Ascending aorta (tissue), 2 donors: ENCODE measurements at regions not wholly inside any gene's neighbourhood (a gene's known extent, or its start where the extent isn't known, plus 50 kb on each side); places are given as distances from the start of the nearest gene placed in this dataset.

Experiments
- DNase-seq, 2 donors: peaks; one replicate each; pipeline ENCODE4 v3.0.0-alpha.2; 2019; ENCODE audit warnings: low spot score in 2 of 2
- H3K27ac ChIP-seq, 2 donors: fragments of 200-600 bp; sonication (generic); one replicate each; pipeline ENCODE4 v1.5.1; 2016 to 2017; ENCODE audit warnings: mild to moderate bottlenecking in 1 of 2
- H3K27me3 ChIP-seq: fragments of 200-600 bp; sonication (generic); one replicate; pipeline ENCODE4 v1.5.1; 2017
- H3K36me3 ChIP-seq, 2 donors: fragments of 200-600 bp; sonication (generic); one replicate each; pipeline ENCODE4 v1.5.1; 2016
- H3K4me1 ChIP-seq, 2 donors: fragments of 200-600 bp; sonication (generic); one replicate each; pipeline ENCODE4 v1.5.1; 2016 to 2017; ENCODE audit warnings: mild to moderate bottlenecking in 1 of 2
- H3K4me3 ChIP-seq, 2 donors: fragments of 200-600 bp; sonication (generic); one replicate each; pipeline ENCODE4 v1.5.1; 2016 to 2017; ENCODE audit warnings: mild to moderate bottlenecking in 1 of 2
- H3K9me3 ChIP-seq, 2 donors: fragments of 200-600 bp; sonication (generic); one replicate each; pipeline ENCODE4 v1.5.1; 2016
- intact Hi-C: fragments of 100-400 bp; cut with DNase I; formaldehyde crosslinking; loops from one replicate; pipeline ENCODE4 v1.15.1; 2023
- TF ChIP-seq, protein P1 (sequence below), 3 experiments: fragments of 200-600 bp in 2 of 3; fragments of 450-650 bp in 1 of 3; sonication (generic) in 2 of 3; IDR thresholded peaks; one replicate each; pipeline ENCODE4 v1.5.1; 2016 to 2019; ENCODE audit warnings: antibody characterized with exemption in 3 of 3, mild to moderate bottlenecking in 1 of 3, moderate library complexity in 1 of 3

- DNase-seq = no peak
- intact Hi-C loops = no loop called here
- Histone ChIP-seq H3K4me3 (no peak overlapping the region), H3K4me1 (no peaks in the 10 kb centered on the region), H3K27me3 (no peaks in the 10 kb centered on the region), H3K9me3 (no peaks in the 10 kb centered on the region), H3K27ac (no peak overlapping the region), H3K36me3 (no peaks in the 10 kb centered on the region)
- TF ChIP-seq, protein P1, sequence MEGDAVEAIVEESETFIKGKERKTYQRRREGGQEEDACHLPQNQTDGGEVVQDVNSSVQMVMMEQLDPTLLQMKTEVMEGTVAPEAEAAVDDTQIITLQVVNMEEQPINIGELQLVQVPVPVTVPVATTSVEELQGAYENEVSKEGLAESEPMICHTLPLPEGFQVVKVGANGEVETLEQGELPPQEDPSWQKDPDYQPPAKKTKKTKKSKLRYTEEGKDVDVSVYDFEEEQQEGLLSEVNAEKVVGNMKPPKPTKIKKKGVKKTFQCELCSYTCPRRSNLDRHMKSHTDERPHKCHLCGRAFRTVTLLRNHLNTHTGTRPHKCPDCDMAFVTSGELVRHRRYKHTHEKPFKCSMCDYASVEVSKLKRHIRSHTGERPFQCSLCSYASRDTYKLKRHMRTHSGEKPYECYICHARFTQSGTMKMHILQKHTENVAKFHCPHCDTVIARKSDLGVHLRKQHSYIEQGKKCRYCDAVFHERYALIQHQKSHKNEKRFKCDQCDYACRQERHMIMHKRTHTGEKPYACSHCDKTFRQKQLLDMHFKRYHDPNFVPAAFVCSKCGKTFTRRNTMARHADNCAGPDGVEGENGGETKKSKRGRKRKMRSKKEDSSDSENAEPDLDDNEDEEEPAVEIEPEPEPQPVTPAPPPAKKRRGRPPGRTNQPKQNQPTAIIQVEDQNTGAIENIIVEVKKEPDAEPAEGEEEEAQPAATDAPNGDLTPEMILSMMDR (IDR thresholded peaks at IDR 0.05) = no peak
These were observed 775.0 kb upstream of the LRRC4C start for GRCh38 chr11:42234451-42234951.

GRCh38 chr11:42237701-42238235, 778.3 kb upstream of the LRRC4C start:
- no peaks in the 10 kb centered on the region for H3K27me3 ChIP-seq
- TF ChIP-seq, protein P1 (IDR thresholded peaks at IDR 0.05) = no peak
- H3K4me1 ChIP-seq = no peaks in the 10 kb centered on the region
- intact Hi-C loops = no loop called here
- no peaks in the 10 kb centered on the region for H3K36me3 ChIP-seq
- H3K9me3 ChIP-seq = no peaks in the 10 kb centered on the region
- DNase-seq = no peak
- no peak overlapping the region for H3K27ac ChIP-seq
- no peak overlapping the region for H3K4me3 ChIP-seq

DNA sequence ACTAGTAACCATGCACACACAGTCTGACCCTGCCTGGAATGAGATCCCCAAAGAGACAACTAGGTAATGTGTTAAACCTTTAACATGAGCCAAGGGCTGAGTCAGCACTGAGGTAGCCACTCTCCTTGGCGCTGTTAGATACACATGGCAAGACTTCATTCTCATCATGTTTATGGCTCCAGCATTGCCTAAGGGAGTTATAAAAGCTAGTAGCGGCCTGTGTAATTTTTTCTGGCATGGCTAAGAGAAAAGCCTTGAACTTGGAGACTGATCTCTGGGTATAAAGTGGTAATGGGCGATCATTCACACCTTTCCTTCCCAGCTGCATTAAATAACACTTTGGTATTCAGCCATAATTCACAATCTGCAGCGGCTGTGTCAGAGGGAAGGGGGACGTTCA, 779.7 kb upstream of the LRRC4C start:
- Histone ChIP-seq H3K27me3 (no peaks in the 10 kb centered on the region), H3K36me3 (no peaks in the 10 kb centered on the region), H3K27ac (no peak overlapping the region), H3K9me3 (no peaks in the 10 kb centered on the region), H3K4me1 (no peaks in the 10 kb centered on the region), H3K4me3 (no peak overlapping the region)
- TF ChIP-seq, protein P1 (IDR thresholded peaks at IDR 0.05) = no peak
- intact Hi-C loops = no loop called here
- DNase-seq = no peak

GRCh38 chr11:42243385-42243784, 783.9 kb upstream of the LRRC4C start:
- TF ChIP-seq, protein P1 (IDR thresholded peaks at IDR 0.05) = no peak
- no peaks in the 10 kb centered on the region for H3K9me3 ChIP-seq
- H3K27me3 ChIP-seq = no peaks in the 10 kb centered on the region
- intact Hi-C loops = no loop called here
- no peaks in the 10 kb centered on the region for H3K4me1 ChIP-seq
- H3K36me3 ChIP-seq = no peaks in the 10 kb centered on the region
- no peak overlapping the region for H3K27ac ChIP-seq
- H3K4me3 ChIP-seq = no peak overlapping the region
- no peak for DNase-seq

DNA sequence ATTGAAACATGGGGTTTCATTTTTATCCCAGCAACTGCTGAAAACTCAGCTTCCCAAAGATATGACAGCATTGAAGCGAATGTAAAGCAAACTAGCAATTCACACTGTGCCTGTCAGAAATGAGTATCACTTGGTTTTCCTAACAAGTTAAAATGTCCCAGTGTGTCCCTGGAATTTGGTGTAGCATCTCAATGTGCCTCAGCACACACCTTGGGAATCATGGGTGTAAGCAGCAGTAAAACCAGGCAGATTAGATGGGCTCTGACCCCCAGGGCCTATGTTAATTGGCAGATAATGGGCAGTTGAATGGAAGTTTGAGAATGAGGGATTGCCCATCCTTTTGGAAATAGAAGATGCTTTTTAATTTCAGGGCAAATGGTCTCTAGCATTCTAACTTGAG, 784.9 kb upstream of the LRRC4C start:
- intact Hi-C loops = no loop called here
- Histone ChIP-seq H3K27me3 (no peaks in the 10 kb centered on the region), H3K4me3 (no peak overlapping the region), H3K9me3 (no peaks in the 10 kb centered on the region), H3K36me3 (no peaks in the 10 kb centered on the region), H3K4me1 (no peaks in the 10 kb centered on the region), H3K27ac (no peak overlapping the region)
- TF ChIP-seq, protein P1 (IDR thresholded peaks at IDR 0.05) = no peak
- DNase-seq = no peak

- intact Hi-C loops = no loop called here
These were observed 789.9 kb upstream of the LRRC4C start for GRCh38 chr11:42249401-42249800.

More at GRCh38 chr11:42249401-42249800, 789.9 kb upstream of the LRRC4C start:
- DNase-seq = no peak
- TF ChIP-seq, protein P1 (IDR thresholded peaks at IDR 0.05) = no peak
- Histone ChIP-seq H3K36me3 (no peaks in the 10 kb centered on the region), H3K9me3 (no peaks in the 10 kb centered on the region), H3K4me1 (no peaks in the 10 kb centered on the region), H3K27ac (no peak overlapping the region), H3K4me3 (no peak overlapping the region), H3K27me3 (no peaks in the 10 kb centered on the region)
